Caco-2 (cell line): ENCODE measurements at regions not wholly inside any gene's neighbourhood (a gene's known extent, or its start where the extent isn't known, plus 50 kb on each side); places are given as distances from the start of the nearest gene placed in this dataset.

Source experiments
- BruUV-seq: library from RNA; stranded (reverse); fragments of 400-500 nt; replicated peaks from 2 replicates; lab custom pipeline; 2021; lab: Mats Ljungman, UMichigan
- CTCF ChIA-PET: fragments of 300-600 bp; sonication (Branson Sonifier 250); formaldehyde crosslinking; loops from one replicate; lab custom pipeline; 2022; ENCODE audit warnings: antibody characterized with exemption; lab: Charles Lee
- POLR2A ChIA-PET: fragments of 300-600 bp; sonication (Branson Sonifier 250); formaldehyde crosslinking; loops from one replicate; lab custom pipeline; 2022; ENCODE audit warnings: antibody characterized with exemption; lab: Charles Lee
- DNase-seq, 2 experiments: peaks; one replicate each; pipeline versions ENCODE4 v3.0.0 to v3.0.0-alpha.2; 2020 to 2022
- H3K27me3 ChIP-seq: replicated peaks from 2 replicates; pipeline ENCODE4 v1.6.0; 2011; ENCODE audit warnings: low read length; ENCODE audit not compliant: control insufficient read depth, insufficient read depth
- H3K36me3 ChIP-seq: 2 replicates; pipeline ENCODE4 v1.5.1; 2011; ENCODE audit warnings: low read length; ENCODE audit not compliant: control insufficient read depth, insufficient read depth
- H3K4me1 ChIP-seq: fragments of 250-450 bp; sonication (Bioruptor Pico); 2 replicates; pipeline ENCODE4 v1.5.1; 2020; ENCODE audit warnings: mild to moderate bottlenecking
- H3K4me3 ChIP-seq: 2 replicates; pipeline ENCODE4 v1.5.1; 2011; ENCODE audit warnings: low read depth, mild to moderate bottlenecking, control low read depth, low read length
- H3K9me3 ChIP-seq: fragments of 250-450 bp; sonication (Bioruptor Pico); 2 replicates; pipeline ENCODE4 v1.5.1; 2020; ENCODE audit warnings: mild to moderate bottlenecking, moderate library complexity
- H3K27ac Mint-ChIP-seq: one replicate; pipeline ENCODE4 v1.8.0; 2022; ENCODE audit warnings: mixed read lengths; ENCODE audit not compliant: unreplicated experiment
- H3K27me3 Mint-ChIP-seq: one replicate; pipeline ENCODE4 v1.8.0; 2022; ENCODE audit warnings: mixed read lengths; ENCODE audit not compliant: insufficient read depth, unreplicated experiment
- H3K36me3 Mint-ChIP-seq: one replicate; pipeline ENCODE4 v1.8.0; 2022; ENCODE audit warnings: mild to moderate bottlenecking, mixed read lengths; ENCODE audit not compliant: insufficient read depth, unreplicated experiment
- H3K4me1 Mint-ChIP-seq: one replicate; pipeline ENCODE4 v1.8.0; 2022; ENCODE audit warnings: low read depth, mixed read lengths; ENCODE audit not compliant: unreplicated experiment
- H3K4me3 Mint-ChIP-seq: one replicate; pipeline ENCODE4 v1.8.0; 2022; ENCODE audit warnings: mild to moderate bottlenecking, moderate library complexity, mixed read lengths; ENCODE audit not compliant: unreplicated experiment
- H3K9me3 Mint-ChIP-seq: one replicate; pipeline ENCODE4 v1.8.0; 2022; ENCODE audit warnings: mixed read lengths; ENCODE audit not compliant: unreplicated experiment
- intact Hi-C: fragments of 100-400 bp; cut with micrococcal nuclease; formaldehyde crosslinking; loops from one replicate; pipeline ENCODE4 v1.10.0; 2022; ENCODE audit not compliant: unreplicated experiment
- TF ChIP-seq, protein P1 (sequence below), 2 experiments: fragments of 200-600 bp in 1 of 2; IDR thresholded peaks; 1 replicate in 1 of 2; 2 replicates in 1 of 2; pipeline versions ENCODE4 v1.5.1 to v1.8.0; 2011 to 2022; ENCODE audit warnings: antibody characterized with exemption in 1 of 2, control low read depth in 1 of 2, inconsistent platforms in 1 of 2, low read depth in 1 of 2, low read length in 1 of 2, mild to moderate bottlenecking in 1 of 2, moderate library complexity in 1 of 2; ENCODE audit not compliant: insufficient read depth in 1 of 2, severe bottlenecking in 1 of 2, unreplicated experiment in 1 of 2

DNA sequence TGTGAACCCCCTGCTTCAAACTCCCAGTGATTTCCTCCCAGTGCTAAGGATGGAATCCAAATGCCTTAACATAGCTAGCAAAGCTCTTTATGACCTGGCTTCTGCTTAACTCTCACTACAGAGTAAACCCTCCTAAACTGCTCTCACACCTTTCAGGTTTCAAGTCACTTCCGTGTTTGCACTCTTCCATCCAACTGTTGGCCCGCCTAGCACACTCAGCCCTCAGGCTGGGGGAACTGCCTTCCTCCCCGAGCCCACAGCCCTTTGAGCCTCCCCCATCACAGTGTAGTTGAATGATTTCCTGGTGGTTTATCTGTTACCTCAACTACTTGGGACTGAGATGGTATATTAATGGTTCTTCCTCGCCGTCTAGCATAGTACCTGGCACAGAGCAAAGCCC is 342.5 kb downstream of the NPIPA8 start:
- POLR2A ChIA-PET: no interaction called here
- no peak for DNase-seq
- Mint-ChIP-seq H3K36me3 (no peaks in the 10 kb centered on the region), H3K27me3 (peaks cover 10% of the 10 kb centered on the region), H3K4me3 (no peak overlapping the region), H3K9me3 (no peaks in the 10 kb centered on the region), H3K4me1 (no peaks in the 10 kb centered on the region), H3K27ac (no peak overlapping the region)
- Histone ChIP-seq H3K9me3 (no peaks in the 10 kb centered on the region), H3K36me3 (no peaks in the 10 kb centered on the region), H3K4me1 (no peaks in the 10 kb centered on the region), H3K4me3 (no peak overlapping the region), H3K27me3 (no peaks in the 10 kb centered on the region)
- CTCF ChIA-PET: no interaction called here
- intact Hi-C loops: no loop called here
- BruUV-seq: no TSS peak
- TF ChIP-seq, protein P1, sequence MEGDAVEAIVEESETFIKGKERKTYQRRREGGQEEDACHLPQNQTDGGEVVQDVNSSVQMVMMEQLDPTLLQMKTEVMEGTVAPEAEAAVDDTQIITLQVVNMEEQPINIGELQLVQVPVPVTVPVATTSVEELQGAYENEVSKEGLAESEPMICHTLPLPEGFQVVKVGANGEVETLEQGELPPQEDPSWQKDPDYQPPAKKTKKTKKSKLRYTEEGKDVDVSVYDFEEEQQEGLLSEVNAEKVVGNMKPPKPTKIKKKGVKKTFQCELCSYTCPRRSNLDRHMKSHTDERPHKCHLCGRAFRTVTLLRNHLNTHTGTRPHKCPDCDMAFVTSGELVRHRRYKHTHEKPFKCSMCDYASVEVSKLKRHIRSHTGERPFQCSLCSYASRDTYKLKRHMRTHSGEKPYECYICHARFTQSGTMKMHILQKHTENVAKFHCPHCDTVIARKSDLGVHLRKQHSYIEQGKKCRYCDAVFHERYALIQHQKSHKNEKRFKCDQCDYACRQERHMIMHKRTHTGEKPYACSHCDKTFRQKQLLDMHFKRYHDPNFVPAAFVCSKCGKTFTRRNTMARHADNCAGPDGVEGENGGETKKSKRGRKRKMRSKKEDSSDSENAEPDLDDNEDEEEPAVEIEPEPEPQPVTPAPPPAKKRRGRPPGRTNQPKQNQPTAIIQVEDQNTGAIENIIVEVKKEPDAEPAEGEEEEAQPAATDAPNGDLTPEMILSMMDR (IDR thresholded peaks at IDR 0.05; ENCODE audit: insufficient read depth in 1 of 2, low read depth in 1 of 2, low read length in 1 of 2, severe bottlenecking in 1 of 2, unreplicated experiment in 1 of 2): no peak

DNA sequence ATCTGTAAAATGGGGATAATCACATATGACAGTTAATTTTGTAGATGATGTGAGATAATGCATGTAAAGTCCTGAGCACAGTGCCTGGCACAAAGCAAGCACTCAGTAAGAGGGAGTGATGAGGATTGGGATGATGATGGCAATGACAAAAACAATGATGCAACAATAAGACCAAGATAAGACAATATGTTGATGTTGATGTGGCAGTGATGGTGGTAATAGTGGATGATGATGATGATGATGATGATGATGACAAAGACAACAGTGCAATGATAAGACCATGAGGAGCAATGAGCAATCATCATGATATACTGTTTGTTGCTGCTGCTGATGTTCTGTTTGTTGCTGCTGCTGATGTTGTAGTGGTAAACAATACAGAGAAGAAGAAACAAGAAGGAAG is 344.1 kb downstream of the NPIPA8 start:
- TF ChIP-seq, protein P1 (IDR thresholded peaks at IDR 0.05; ENCODE audit: insufficient read depth in 1 of 2, low read depth in 1 of 2, low read length in 1 of 2, severe bottlenecking in 1 of 2, unreplicated experiment in 1 of 2): no peak
- Mint-ChIP-seq H3K27ac (no peak overlapping the region), H3K4me3 (no peak overlapping the region), H3K9me3 (no peaks in the 10 kb centered on the region), H3K4me1 (no peaks in the 10 kb centered on the region), H3K27me3 (peaks cover 10% of the 10 kb centered on the region), H3K36me3 (no peaks in the 10 kb centered on the region)
- no peaks in the 10 kb centered on the region for H3K27me3 ChIP-seq
- no peak overlapping the region for H3K4me3 ChIP-seq
- BruUV-seq: no TSS peak
- ChIA-PET CTCF (no interaction called here), POLR2A (no interaction called here)
- no peaks in the 10 kb centered on the region for H3K4me1 ChIP-seq
- DNase-seq: no peak
- intact Hi-C loops: no loop called here
- H3K36me3 ChIP-seq: no peaks in the 10 kb centered on the region
- H3K9me3 ChIP-seq: no peaks in the 10 kb centered on the region

DNA sequence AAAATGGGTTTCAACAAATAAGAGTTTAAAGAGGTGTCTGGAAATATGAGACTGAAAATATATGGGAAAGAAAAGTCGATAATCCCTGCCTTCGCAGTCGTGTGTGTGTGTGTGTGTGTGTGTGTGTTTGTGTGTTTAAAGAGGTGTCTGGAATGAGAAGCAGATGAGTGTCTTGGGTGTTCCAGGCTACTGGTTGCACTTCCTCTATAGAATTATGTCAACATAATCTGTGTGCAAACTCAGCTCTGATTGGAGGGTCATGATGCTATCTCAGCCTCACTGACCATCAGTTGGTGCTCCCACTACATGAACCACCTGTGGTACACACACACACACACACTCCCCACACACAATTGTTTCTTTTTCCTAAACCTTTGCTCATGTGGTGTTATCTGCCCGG is 347.3 kb downstream of the NPIPA8 start:
- peaks cover 17% of the 10 kb centered on the region for H3K27me3 Mint-ChIP-seq
- no peak overlapping the region for H3K27ac Mint-ChIP-seq
- DNase-seq: no peak
- no peaks in the 10 kb centered on the region for H3K36me3 ChIP-seq
- H3K4me1 Mint-ChIP-seq: no peaks in the 10 kb centered on the region
- POLR2A ChIA-PET: no interaction called here
- CTCF ChIA-PET: no interaction called here
- H3K9me3 Mint-ChIP-seq: no peaks in the 10 kb centered on the region
- TF ChIP-seq, protein P1 (IDR thresholded peaks at IDR 0.05; ENCODE audit: insufficient read depth in 1 of 2, low read depth in 1 of 2, low read length in 1 of 2, severe bottlenecking in 1 of 2, unreplicated experiment in 1 of 2): no peak
- H3K4me3 ChIP-seq: no peak overlapping the region
- no peaks in the 10 kb centered on the region for H3K9me3 ChIP-seq
- H3K4me3 Mint-ChIP-seq: no peak overlapping the region
- H3K36me3 Mint-ChIP-seq: no peaks in the 10 kb centered on the region
- intact Hi-C loops: no loop called here
- H3K27me3 ChIP-seq: no peaks in the 10 kb centered on the region
- no TSS peak for BruUV-seq
- H3K4me1 ChIP-seq: no peaks in the 10 kb centered on the region
